ENCODE measurements at regions not wholly inside any gene's neighbourhood (a gene's known extent, or its start where the extent isn't known, plus 50 kb on each side); places are given as distances from the start of the nearest gene placed in this dataset.

DNA sequence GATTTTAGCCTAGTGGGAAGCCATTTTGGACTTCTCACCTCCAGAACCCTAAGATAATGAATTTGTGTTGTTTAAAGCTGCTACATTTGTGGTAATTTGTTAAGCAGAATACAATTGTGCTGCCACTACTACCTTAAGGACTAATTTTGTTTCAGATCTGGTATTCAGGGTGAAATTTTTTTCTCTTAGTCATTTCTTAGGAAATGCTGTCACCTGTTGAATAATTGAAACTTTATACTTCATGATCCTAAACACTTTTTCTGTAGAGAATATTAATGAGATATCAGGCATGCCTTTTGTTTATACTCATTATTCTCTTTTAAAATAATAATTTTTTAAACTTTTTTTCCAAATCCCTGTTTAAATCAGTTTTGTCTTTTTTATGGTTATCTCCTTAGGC, 246.8 kb downstream of the TGFB2 start:
- Histone ChIP-seq H3F3A (ENCODE audit: insufficient read depth) (no peaks in the 10 kb centered on the region), H3K27me3 (ENCODE audit: low read length) (no peaks in the 10 kb centered on the region), H3K4me3 (ENCODE audit: insufficient read depth, low read length, poor library complexity, severe bottlenecking) (no peak overlapping the region), H3K27ac (ENCODE audit: low read depth, low read length) (no peak overlapping the region), H3K4me2 (ENCODE audit: low read depth, low read length, poor library complexity, severe bottlenecking) (no peak overlapping the region), H3K36me3 (ENCODE audit: low read length) (no peaks in the 10 kb centered on the region), H3K9me3 (ENCODE audit: insufficient read depth, low read length) (no peaks in the 10 kb centered on the region), H4K20me1 (ENCODE audit: low read depth, low read length) (no peaks in the 10 kb centered on the region), H2AFZ (ENCODE audit: low read depth, low read length, severe bottlenecking) (no peak overlapping the region), H3K9me2 (replicated peaks; ENCODE audit: insufficient read depth, low read length) (no peaks in the 10 kb centered on the region), H3K9ac (ENCODE audit: low read length) (no peak overlapping the region), H3K79me2 (ENCODE audit: insufficient read depth, low read length) (no peaks in the 10 kb centered on the region)
- TF ChIP-seq CTCF (IDR thresholded peaks at IDR 0.05; ENCODE audit: insufficient read depth, low read length, poor library complexity, severe bottlenecking) (no peak), EZH2phosphoT487 (conservative IDR thresholded peaks at IDR 0.05; ENCODE audit: low read length) (no peak)

- H3F3A ChIP-seq (ENCODE audit: insufficient read depth): no peaks in the 10 kb centered on the region
- no peaks in the 10 kb centered on the region for H3K9me3 ChIP-seq (ENCODE audit: insufficient read depth, low read length)
- no peak overlapping the region for H3K9ac ChIP-seq (ENCODE audit: low read length)
- no peaks in the 10 kb centered on the region for H3K9me2 ChIP-seq (replicated peaks; ENCODE audit: insufficient read depth, low read length)
- no peaks in the 10 kb centered on the region for H3K79me2 ChIP-seq (ENCODE audit: insufficient read depth, low read length)
- no peaks in the 10 kb centered on the region for H3K27me3 ChIP-seq (ENCODE audit: low read length)
- no peaks in the 10 kb centered on the region for H4K20me1 ChIP-seq (ENCODE audit: low read depth, low read length)
- H2AFZ ChIP-seq (ENCODE audit: low read depth, low read length, severe bottlenecking): no peak overlapping the region
- H3K4me3 ChIP-seq (ENCODE audit: insufficient read depth, low read length, poor library complexity, severe bottlenecking): no peak overlapping the region
- no peak overlapping the region for H3K4me2 ChIP-seq (ENCODE audit: low read depth, low read length, poor library complexity, severe bottlenecking)
- no peaks in the 10 kb centered on the region for H3K36me3 ChIP-seq (ENCODE audit: low read length)
- H3K27ac ChIP-seq (ENCODE audit: low read depth, low read length): no peak overlapping the region
- TF ChIP-seq CTCF (IDR thresholded peaks at IDR 0.05; ENCODE audit: insufficient read depth, low read length, poor library complexity, severe bottlenecking): no peak
Measured at GRCh38 chr1:218592688-218593087, 247.6 kb downstream of the TGFB2 start.

DNA sequence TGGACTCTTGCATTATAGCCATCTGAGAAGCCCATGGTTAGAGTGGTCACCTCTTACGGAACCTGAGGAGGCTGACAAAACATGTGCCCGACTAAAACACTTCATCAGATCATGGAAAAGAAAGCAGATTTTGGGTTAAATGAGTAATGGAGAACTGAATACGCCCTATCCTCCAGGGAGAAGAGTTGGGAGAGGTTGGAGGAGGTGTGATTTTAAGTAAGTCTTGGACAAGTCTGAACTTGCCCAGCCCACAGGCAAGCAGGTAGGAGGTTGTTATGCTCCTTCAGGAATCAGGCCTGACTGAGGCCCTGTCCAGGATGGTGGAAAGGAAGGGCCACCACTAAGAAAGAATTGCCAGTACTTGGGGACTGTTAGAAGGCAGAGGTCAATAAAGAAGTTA, 255.8 kb downstream of the TGFB2 start:
- no peaks in the 10 kb centered on the region for H3K27me3 ChIP-seq (ENCODE audit: low read length)
- no peaks in the 10 kb centered on the region for H3F3A ChIP-seq (ENCODE audit: insufficient read depth)
- no peaks in the 10 kb centered on the region for H3K9me3 ChIP-seq (ENCODE audit: insufficient read depth, low read length)
- no peaks in the 10 kb centered on the region for H3K36me3 ChIP-seq (ENCODE audit: low read length)
- H3K9ac ChIP-seq (ENCODE audit: low read length): no peak overlapping the region
- no peak overlapping the region for H3K4me2 ChIP-seq (ENCODE audit: low read depth, low read length, poor library complexity, severe bottlenecking)
- H3K27ac ChIP-seq (ENCODE audit: low read depth, low read length): no peak overlapping the region
- TF ChIP-seq EZH2phosphoT487 (conservative IDR thresholded peaks at IDR 0.05; ENCODE audit: low read length) (no peak), CTCF (IDR thresholded peaks at IDR 0.05; ENCODE audit: insufficient read depth, low read length, poor library complexity, severe bottlenecking) (no peak)
- H3K79me2 ChIP-seq (ENCODE audit: insufficient read depth, low read length): no peaks in the 10 kb centered on the region
- H3K9me2 ChIP-seq (replicated peaks; ENCODE audit: insufficient read depth, low read length): no peaks in the 10 kb centered on the region
- H4K20me1 ChIP-seq (ENCODE audit: low read depth, low read length): no peaks in the 10 kb centered on the region
- no peak overlapping the region for H2AFZ ChIP-seq (ENCODE audit: low read depth, low read length, severe bottlenecking)
- no peak overlapping the region for H3K4me3 ChIP-seq (ENCODE audit: insufficient read depth, low read length, poor library complexity, severe bottlenecking)

GRCh38 chr1:218604217-218604616, 259.1 kb downstream of the TGFB2 start:
- H3K9ac ChIP-seq (ENCODE audit: low read length): no peak overlapping the region
- H3K27me3 ChIP-seq (ENCODE audit: low read length): no peaks in the 10 kb centered on the region
- no peaks in the 10 kb centered on the region for H4K20me1 ChIP-seq (ENCODE audit: low read depth, low read length)
- no peaks in the 10 kb centered on the region for H3K9me2 ChIP-seq (replicated peaks; ENCODE audit: insufficient read depth, low read length)
- H3K36me3 ChIP-seq (ENCODE audit: low read length): no peaks in the 10 kb centered on the region
- TF ChIP-seq CTCF (IDR thresholded peaks at IDR 0.05; ENCODE audit: insufficient read depth, low read length, poor library complexity, severe bottlenecking) (no peak), EZH2phosphoT487 (conservative IDR thresholded peaks at IDR 0.05; ENCODE audit: low read length) (no peak)
- H3K9me3 ChIP-seq (ENCODE audit: insufficient read depth, low read length): no peaks in the 10 kb centered on the region
- no peak overlapping the region for H3K4me3 ChIP-seq (ENCODE audit: insufficient read depth, low read length, poor library complexity, severe bottlenecking)
- no peak overlapping the region for H2AFZ ChIP-seq (ENCODE audit: low read depth, low read length, severe bottlenecking)
- no peaks in the 10 kb centered on the region for H3F3A ChIP-seq (ENCODE audit: insufficient read depth)
- H3K27ac ChIP-seq (ENCODE audit: low read depth, low read length): no peak overlapping the region
- H3K4me2 ChIP-seq (ENCODE audit: low read depth, low read length, poor library complexity, severe bottlenecking): no peak overlapping the region
- no peaks in the 10 kb centered on the region for H3K79me2 ChIP-seq (ENCODE audit: insufficient read depth, low read length)
